ENCODE measurements at regions not wholly inside any gene's neighbourhood (a gene's known extent, or its start where the extent isn't known, plus 50 kb on each side); places are given as distances from the start of the nearest gene placed in this dataset.

DNA sequence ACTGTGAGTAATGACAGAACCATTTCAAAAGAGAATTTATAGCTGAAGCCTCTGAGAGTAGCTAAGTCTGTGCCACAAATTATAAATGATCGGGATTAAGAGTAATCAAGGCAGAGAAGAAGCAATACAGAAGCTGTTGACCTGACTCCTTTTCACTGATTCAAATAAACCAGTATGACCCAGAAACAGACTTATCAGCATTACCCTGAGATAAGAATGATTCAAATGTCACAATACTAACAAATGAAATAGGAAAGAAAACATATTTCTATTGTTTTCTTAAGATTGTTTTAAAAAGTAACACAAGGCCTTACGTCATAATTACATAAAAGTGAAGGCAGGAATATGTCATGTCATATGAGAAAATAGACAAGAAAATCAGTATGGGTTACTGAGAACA lies 1534.6 kb downstream of the SI start:
- TF ChIP-seq YY1 (IDR thresholded peaks at IDR 0.05; ENCODE audit: low read depth), result no peak
- TF ChIP-seq EGR1 (IDR thresholded peaks at IDR 0.05), result no peak
- no peak for TF ChIP-seq CEBPB (IDR thresholded peaks at IDR 0.05)
- no peak for TF ChIP-seq CREB1 (IDR thresholded peaks at IDR 0.05; ENCODE audit: low read depth)
- TF ChIP-seq RAD21 (IDR thresholded peaks at IDR 0.05; ENCODE audit: low read depth), result no peak
- TF ChIP-seq, protein P1, sequence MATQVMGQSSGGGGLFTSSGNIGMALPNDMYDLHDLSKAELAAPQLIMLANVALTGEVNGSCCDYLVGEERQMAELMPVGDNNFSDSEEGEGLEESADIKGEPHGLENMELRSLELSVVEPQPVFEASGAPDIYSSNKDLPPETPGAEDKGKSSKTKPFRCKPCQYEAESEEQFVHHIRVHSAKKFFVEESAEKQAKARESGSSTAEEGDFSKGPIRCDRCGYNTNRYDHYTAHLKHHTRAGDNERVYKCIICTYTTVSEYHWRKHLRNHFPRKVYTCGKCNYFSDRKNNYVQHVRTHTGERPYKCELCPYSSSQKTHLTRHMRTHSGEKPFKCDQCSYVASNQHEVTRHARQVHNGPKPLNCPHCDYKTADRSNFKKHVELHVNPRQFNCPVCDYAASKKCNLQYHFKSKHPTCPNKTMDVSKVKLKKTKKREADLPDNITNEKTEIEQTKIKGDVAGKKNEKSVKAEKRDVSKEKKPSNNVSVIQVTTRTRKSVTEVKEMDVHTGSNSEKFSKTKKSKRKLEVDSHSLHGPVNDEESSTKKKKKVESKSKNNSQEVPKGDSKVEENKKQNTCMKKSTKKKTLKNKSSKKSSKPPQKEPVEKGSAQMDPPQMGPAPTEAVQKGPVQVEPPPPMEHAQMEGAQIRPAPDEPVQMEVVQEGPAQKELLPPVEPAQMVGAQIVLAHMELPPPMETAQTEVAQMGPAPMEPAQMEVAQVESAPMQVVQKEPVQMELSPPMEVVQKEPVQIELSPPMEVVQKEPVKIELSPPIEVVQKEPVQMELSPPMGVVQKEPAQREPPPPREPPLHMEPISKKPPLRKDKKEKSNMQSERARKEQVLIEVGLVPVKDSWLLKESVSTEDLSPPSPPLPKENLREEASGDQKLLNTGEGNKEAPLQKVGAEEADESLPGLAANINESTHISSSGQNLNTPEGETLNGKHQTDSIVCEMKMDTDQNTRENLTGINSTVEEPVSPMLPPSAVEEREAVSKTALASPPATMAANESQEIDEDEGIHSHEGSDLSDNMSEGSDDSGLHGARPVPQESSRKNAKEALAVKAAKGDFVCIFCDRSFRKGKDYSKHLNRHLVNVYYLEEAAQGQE (IDR thresholded peaks at IDR 0.05; ENCODE audit: low read depth), result no peak
- no peak for TF ChIP-seq FOXM1 (IDR thresholded peaks at IDR 0.05; ENCODE audit: borderline replicate concordance, low read depth)
- TF ChIP-seq EP300 (IDR thresholded peaks at IDR 0.05; ENCODE audit: borderline replicate concordance), result no peak
- no peak for TF ChIP-seq NFIC (IDR thresholded peaks at IDR 0.05)
- TF ChIP-seq, protein P2, sequence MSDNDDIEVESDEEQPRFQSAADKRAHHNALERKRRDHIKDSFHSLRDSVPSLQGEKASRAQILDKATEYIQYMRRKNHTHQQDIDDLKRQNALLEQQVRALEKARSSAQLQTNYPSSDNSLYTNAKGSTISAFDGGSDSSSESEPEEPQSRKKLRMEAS (IDR thresholded peaks at IDR 0.05), result no peak
- TF ChIP-seq TAF1 (IDR thresholded peaks at IDR 0.05; ENCODE audit: low read depth), result no peak
- TF ChIP-seq TEAD4 (IDR thresholded peaks at IDR 0.05), result no peak
